ENCODE measurements at regions not wholly inside any gene's neighbourhood (a gene's known extent, or its start where the extent isn't known, plus 50 kb on each side); places are given as distances from the start of the nearest gene placed in this dataset.

GRCh38 chr10:124245806-124246440 is 152.5 kb upstream of the CHST15 start:
- DNase-seq (ENCODE audit: low spot score): no peak
- no peak overlapping the region for H3K27ac Mint-ChIP-seq (ENCODE audit: unreplicated experiment)
- no peaks in the 10 kb centered on the region for H3K4me1 Mint-ChIP-seq (ENCODE audit: low read depth)
- H3K4me3 Mint-ChIP-seq (ENCODE audit: unreplicated experiment): no peak overlapping the region
- TF ChIP-seq CTCF (IDR thresholded peaks at IDR 0.05): no peak
- no peaks in the 10 kb centered on the region for H3K9me3 Mint-ChIP-seq (ENCODE audit: low read depth)
- peaks cover 23% of the 10 kb centered on the region for H3K27me3 Mint-ChIP-seq (ENCODE audit: low read depth)
- H3K36me3 Mint-ChIP-seq (ENCODE audit: low read depth): no peaks in the 10 kb centered on the region

GRCh38 chr10:124245191-124245590 is 151.8 kb upstream of the CHST15 start:
- no peak overlapping the region for H3K4me3 Mint-ChIP-seq (ENCODE audit: unreplicated experiment)
- no peak for DNase-seq (ENCODE audit: low spot score)
- H3K4me1 Mint-ChIP-seq (ENCODE audit: low read depth): no peaks in the 10 kb centered on the region
- no peak overlapping the region for H3K27ac Mint-ChIP-seq (ENCODE audit: unreplicated experiment)
- H3K36me3 Mint-ChIP-seq (ENCODE audit: low read depth): no peaks in the 10 kb centered on the region
- H3K27me3 Mint-ChIP-seq (ENCODE audit: low read depth): peaks cover 22% of the 10 kb centered on the region
- TF ChIP-seq CTCF (IDR thresholded peaks at IDR 0.05): no peak
- H3K9me3 Mint-ChIP-seq (ENCODE audit: low read depth): no peaks in the 10 kb centered on the region

- no peak for TF ChIP-seq CTCF (IDR thresholded peaks at IDR 0.05)
- no peak for DNase-seq (ENCODE audit: low spot score)
- no peaks in the 10 kb centered on the region for H3K36me3 Mint-ChIP-seq (ENCODE audit: low read depth)
- H3K9me3 Mint-ChIP-seq (ENCODE audit: low read depth): no peaks in the 10 kb centered on the region
- H3K27ac Mint-ChIP-seq (ENCODE audit: unreplicated experiment): no peak overlapping the region
- no peak overlapping the region for H3K4me3 Mint-ChIP-seq (ENCODE audit: unreplicated experiment)
- no peaks in the 10 kb centered on the region for H3K4me1 Mint-ChIP-seq (ENCODE audit: low read depth)
- H3K27me3 Mint-ChIP-seq (ENCODE audit: low read depth): peaks cover 20% of the 10 kb centered on the region
Observed at GRCh38 chr10:124244256-124244877, 151.0 kb upstream of the CHST15 start.

- no peaks in the 10 kb centered on the region for H3K36me3 Mint-ChIP-seq (ENCODE audit: low read depth)
- no peaks in the 10 kb centered on the region for H3K9me3 Mint-ChIP-seq (ENCODE audit: low read depth)
- peaks cover 20% of the 10 kb centered on the region for H3K27me3 Mint-ChIP-seq (ENCODE audit: low read depth)
- no peak for DNase-seq (ENCODE audit: low spot score)
- H3K27ac Mint-ChIP-seq (ENCODE audit: unreplicated experiment): no peak overlapping the region
- no peaks in the 10 kb centered on the region for H3K4me1 Mint-ChIP-seq (ENCODE audit: low read depth)
- no peak for TF ChIP-seq CTCF (IDR thresholded peaks at IDR 0.05)
- H3K4me3 Mint-ChIP-seq (ENCODE audit: unreplicated experiment): no peak overlapping the region
Observed at GRCh38 chr10:124243702-124244121, 150.3 kb upstream of the CHST15 start.

GRCh38 chr10:124242791-124243190 is 149.4 kb upstream of the CHST15 start:
- Mint-ChIP-seq H3K27me3 (ENCODE audit: low read depth) (peaks cover 20% of the 10 kb centered on the region), H3K27ac (ENCODE audit: unreplicated experiment) (no peak overlapping the region), H3K36me3 (ENCODE audit: low read depth) (no peaks in the 10 kb centered on the region), H3K9me3 (ENCODE audit: low read depth) (no peaks in the 10 kb centered on the region), H3K4me3 (ENCODE audit: unreplicated experiment) (no peak overlapping the region), H3K4me1 (ENCODE audit: low read depth) (no peaks in the 10 kb centered on the region)
- no peak for TF ChIP-seq CTCF (IDR thresholded peaks at IDR 0.05)
- DNase-seq (ENCODE audit: low spot score): no peak
